Endothelial cell of umbilical vein (primary cell): ENCODE measurements at regions not wholly inside any gene's neighbourhood (a gene's known extent, or its start where the extent isn't known, plus 50 kb on each side); places are given as distances from the start of the nearest gene placed in this dataset.

Source experiments
- BruUV-seq: library from RNA; stranded (reverse); fragments of 400-500 nt; replicated peaks from 2 replicates; lab custom pipeline; 2021; lab: Mats Ljungman, UMichigan
- CTCF ChIA-PET: fragments of 300-600, 350-600 bp; sonication (Branson Sonifier 250); formaldehyde crosslinking; loops from one replicate; lab custom pipeline; 2021; ENCODE audit warnings: antibody characterized with exemption, inconsistent platforms; lab: Charles Lee
- POLR2A ChIA-PET: fragments of 300-600, 350-600 bp; sonication (Branson Sonifier 250); formaldehyde crosslinking; loops from one replicate; lab custom pipeline; 2021; ENCODE audit warnings: antibody characterized with exemption, inconsistent platforms; lab: Charles Lee
- DNase-seq: peaks from one replicate; pipeline ENCODE4 v3.0.0-alpha.2; 2011; ENCODE audit warnings: low read depth, low spot score
- FAIRE-seq: peaks from 2 replicates; lab custom pipeline; 2011; peaks lifted over from hg19 to GRCh38; lab: Jason Lieb, UNC
- H2AFZ ChIP-seq: 2 replicates; pipeline ENCODE4 v1.6.0; 2012; ENCODE audit warnings: low read depth, low read length, control low read depth, inconsistent platforms
- H3K27ac ChIP-seq: 2 replicates; pipeline ENCODE4 v1.5.1; 2011; ENCODE audit warnings: low read depth, mild to moderate bottlenecking, control low read depth, low read length, moderate library complexity; ENCODE audit not compliant: insufficient read depth
- H3K27me3 ChIP-seq, 2 experiments: 2 replicates each; pipeline versions ENCODE4 v1.6.0 to v1.6.1; 2011; ENCODE audit warnings: low read length in 2 of 2, mixed read lengths in 1 of 2; ENCODE audit not compliant: control insufficient read depth in 2 of 2, insufficient read depth in 2 of 2
- H3K36me3 ChIP-seq, 2 experiments: 2 replicates in 1 of 2; 3 replicates in 1 of 2; pipeline ENCODE4 v1.5.1; 2011; ENCODE audit warnings: low read length in 2 of 2, mild to moderate bottlenecking in 1 of 2, moderate library complexity in 1 of 2; ENCODE audit not compliant: control insufficient read depth in 2 of 2, insufficient read depth in 2 of 2; ENCODE audit errors: extremely low read depth in 1 of 2
- H3K4me1 ChIP-seq: 3 replicates; pipeline ENCODE4 v1.5.1; 2011; ENCODE audit warnings: mild to moderate bottlenecking, low read length; ENCODE audit not compliant: control insufficient read depth, insufficient read depth; ENCODE audit errors: extremely low read depth
- H3K4me2 ChIP-seq: 2 replicates; pipeline ENCODE4 v1.6.1; 2011; ENCODE audit warnings: low read length, control low read depth, mixed read lengths; ENCODE audit not compliant: insufficient read depth
- H3K4me3 ChIP-seq, 3 experiments: fragments of 200-600 bp in 1 of 3; sonication (generic), shearing (Covaris generic) in 1 of 3; replicated peaks in 1 of 3; 2 replicates each; pipeline ENCODE4 v1.5.1; 2011 to 2016; ENCODE audit warnings: control low read depth in 3 of 3, low read length in 3 of 3, mild to moderate bottlenecking in 2 of 3, inconsistent platforms in 1 of 3, low read depth in 1 of 3, moderate library complexity in 1 of 3; ENCODE audit not compliant: insufficient read depth in 1 of 3
- H3K79me2 ChIP-seq: 2 replicates; pipeline ENCODE4 v1.6.0; 2012; ENCODE audit warnings: low read length, inconsistent platforms; ENCODE audit not compliant: control insufficient read depth, insufficient read depth
- H3K9ac ChIP-seq: replicated peaks from 2 replicates; pipeline ENCODE3; 2011; ENCODE audit warnings: low read length, control low read depth; ENCODE audit not compliant: insufficient read depth; ENCODE audit errors: extremely low read depth
- H3K9me1 ChIP-seq: replicated peaks from 3 replicates; pipeline ENCODE4 v1.6.0; 2011; ENCODE audit warnings: mild to moderate bottlenecking, low read length; ENCODE audit not compliant: control insufficient read depth, insufficient read depth; ENCODE audit errors: extremely low read depth
- H3K9me3 ChIP-seq: replicated peaks from 2 replicates; pipeline ENCODE4 v1.5.1; 2012; ENCODE audit warnings: low read length, inconsistent platforms; ENCODE audit not compliant: control insufficient read depth, insufficient read depth
- H4K20me1 ChIP-seq: replicated peaks from 2 replicates; pipeline ENCODE3; 2011; ENCODE audit warnings: mild to moderate bottlenecking, low read length; ENCODE audit not compliant: control insufficient read depth, insufficient read depth; ENCODE audit errors: extremely low read depth
- CTCF ChIP-seq, 2 donors: IDR thresholded peaks; 1 replicate in 1 of 2; 2 replicates in 1 of 2; pipeline ENCODE4 v1.5.1; 2011; ENCODE audit warnings: low read length in 2 of 2, mild to moderate bottlenecking in 2 of 2, moderate library complexity in 2 of 2, control low read depth in 1 of 2, inconsistent platforms in 1 of 2, low read depth in 1 of 2; ENCODE audit not compliant: insufficient read depth in 1 of 2; ENCODE audit errors: extremely low read depth in 1 of 2
- EZH2 ChIP-seq: IDR thresholded peaks from 2 replicates; pipeline ENCODE4 v1.6.1; 2012; ENCODE audit warnings: borderline replicate concordance, low read depth, mild to moderate bottlenecking, moderate library complexity, low read length, inconsistent platforms; ENCODE audit not compliant: severe bottlenecking
- FOS ChIP-seq: IDR thresholded peaks from 2 replicates; pipeline ENCODE4 v1.6.1; 2011; ENCODE audit warnings: mild to moderate bottlenecking, low read length, moderate library complexity, borderline replicate concordance; ENCODE audit not compliant: insufficient read depth
- GATA2 ChIP-seq: IDR thresholded peaks from 2 replicates; pipeline ENCODE4 v1.7.0; 2011; ENCODE audit warnings: low read depth, mild to moderate bottlenecking, moderate library complexity, mixed read lengths, low read length; ENCODE audit not compliant: insufficient read length, insufficient read depth
- JUN ChIP-seq: IDR thresholded peaks from 2 replicates; pipeline ENCODE4 v1.6.1; 2011; ENCODE audit warnings: borderline replicate concordance, low read depth; ENCODE audit not compliant: insufficient read length, insufficient read depth
- MYC ChIP-seq: IDR thresholded peaks from one replicate; pipeline ENCODE4 v1.6.1; 2011; ENCODE audit warnings: mild to moderate bottlenecking, low read depth, low read length
- POLR2A ChIP-seq: IDR thresholded peaks from 2 replicates; pipeline ENCODE4 v1.6.1; 2012; ENCODE audit warnings: low read depth, mild to moderate bottlenecking, control low read depth, low read length
- POLR2AphosphoS5 ChIP-seq: IDR thresholded peaks from 2 replicates; pipeline ENCODE4 v1.6.1; 2012; ENCODE audit warnings: low read depth, mild to moderate bottlenecking, control low read depth, low read length, moderate library complexity; ENCODE audit not compliant: insufficient read depth
- dilution Hi-C: fragments of 300-500 bp; cut with MboI; formaldehyde crosslinking; loops from one replicate; pipeline ENCODE4 v1.15.0; 2019; ENCODE audit warnings: low sequenced_read_pairs; ENCODE audit not compliant: extremely low pct_ligation_motif_present
- intact Hi-C: fragments of 100-400 bp; cut with micrococcal nuclease; formaldehyde crosslinking; loops from one replicate; pipeline ENCODE4 v1.10.0; 2022
- TF ChIP-seq, protein P1 (sequence below): IDR thresholded peaks from 2 replicates; pipeline ENCODE4 v1.6.1; 2011; ENCODE audit not compliant: insufficient read depth, insufficient read length

DNA sequence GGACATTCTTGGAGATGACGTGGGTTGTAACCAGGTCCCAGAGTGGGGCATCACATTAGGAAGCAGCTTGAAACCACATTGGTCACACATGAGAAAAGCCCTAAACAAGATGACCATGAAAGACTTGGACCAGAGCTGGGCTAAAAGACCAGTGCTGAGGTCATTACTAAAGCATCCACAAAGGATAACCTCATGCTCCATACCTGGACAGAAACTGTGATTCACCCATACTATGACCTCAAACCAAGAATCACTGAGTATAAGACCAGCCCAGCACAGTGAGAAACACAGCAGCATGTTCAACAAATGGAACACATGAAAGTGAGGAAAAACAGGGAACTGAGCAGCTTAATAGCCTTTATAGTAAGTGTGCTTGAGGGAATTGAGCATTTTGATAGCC is 635.5 kb upstream of the NETO1 start:
- CTCF ChIA-PET, result no interaction called here
- dilution Hi-C loops, result no loop called here

More for the DNA sequence above, 635.5 kb upstream of the NETO1 start:
- intact Hi-C loops, result no loop called here
- TF ChIP-seq EZH2 (no peak), GATA2 (no peak), CTCF (IDR thresholded peaks at IDR 0.05; ENCODE audit: extremely low read depth in 1 of 2, insufficient read depth in 1 of 2, low read depth in 1 of 2, low read length in 2 of 2) (no peak), POLR2A (no peak), JUN (no peak), POLR2AphosphoS5 (no peak), MYC (no peak), FOS (no peak)
- TF ChIP-seq, protein P1, sequence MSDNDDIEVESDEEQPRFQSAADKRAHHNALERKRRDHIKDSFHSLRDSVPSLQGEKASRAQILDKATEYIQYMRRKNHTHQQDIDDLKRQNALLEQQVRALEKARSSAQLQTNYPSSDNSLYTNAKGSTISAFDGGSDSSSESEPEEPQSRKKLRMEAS, result no peak
- Histone ChIP-seq H2AFZ (no peak overlapping the region), H3K27ac (no peak overlapping the region), H3K27me3 (no peaks in the 10 kb centered on the region), H3K9ac (no peak overlapping the region), H4K20me1 (no peaks in the 10 kb centered on the region), H3K4me3 (no peak overlapping the region), H3K9me3 (peaks cover 2% of the 10 kb centered on the region), H3K9me1 (no peaks in the 10 kb centered on the region), H3K4me1 (no peaks in the 10 kb centered on the region), H3K36me3 (no peaks in the 10 kb centered on the region), H3K79me2 (no peaks in the 10 kb centered on the region), H3K4me2 (no peak overlapping the region)
- POLR2A ChIA-PET, result no interaction called here
- no peak for DNase-seq
- no TSS peak for BruUV-seq
- FAIRE-seq, result no peak
